ENCODE measurements at regions not wholly inside any gene's neighbourhood (a gene's known extent, or its start where the extent isn't known, plus 50 kb on each side); places are given as distances from the start of the nearest gene placed in this dataset.

GRCh38 chr9:107119735-107120134 is 163.3 kb upstream of the RAD23B start:
- H3K27ac Mint-ChIP-seq = no peak overlapping the region
- ATAC-seq (no peak), DNase-seq (no peak)
- Histone ChIP-seq H3K27ac (ENCODE audit: low read length) (no peak overlapping the region), H3K27me3 (ENCODE audit: control insufficient read depth, insufficient read depth, low read length) (no peaks in the 10 kb centered on the region), H3K4me3 (ENCODE audit: low read length) (no peak overlapping the region), H3K9me3 (ENCODE audit: control insufficient read depth, insufficient read depth, low read length) (no peaks in the 10 kb centered on the region), H3K4me1 (ENCODE audit: control insufficient read depth, insufficient read depth, low read length) (no peaks in the 10 kb centered on the region), H3K36me3 (ENCODE audit: control insufficient read depth, insufficient read depth, low read length) (no peaks in the 10 kb centered on the region)
- TF ChIP-seq, protein P1, sequence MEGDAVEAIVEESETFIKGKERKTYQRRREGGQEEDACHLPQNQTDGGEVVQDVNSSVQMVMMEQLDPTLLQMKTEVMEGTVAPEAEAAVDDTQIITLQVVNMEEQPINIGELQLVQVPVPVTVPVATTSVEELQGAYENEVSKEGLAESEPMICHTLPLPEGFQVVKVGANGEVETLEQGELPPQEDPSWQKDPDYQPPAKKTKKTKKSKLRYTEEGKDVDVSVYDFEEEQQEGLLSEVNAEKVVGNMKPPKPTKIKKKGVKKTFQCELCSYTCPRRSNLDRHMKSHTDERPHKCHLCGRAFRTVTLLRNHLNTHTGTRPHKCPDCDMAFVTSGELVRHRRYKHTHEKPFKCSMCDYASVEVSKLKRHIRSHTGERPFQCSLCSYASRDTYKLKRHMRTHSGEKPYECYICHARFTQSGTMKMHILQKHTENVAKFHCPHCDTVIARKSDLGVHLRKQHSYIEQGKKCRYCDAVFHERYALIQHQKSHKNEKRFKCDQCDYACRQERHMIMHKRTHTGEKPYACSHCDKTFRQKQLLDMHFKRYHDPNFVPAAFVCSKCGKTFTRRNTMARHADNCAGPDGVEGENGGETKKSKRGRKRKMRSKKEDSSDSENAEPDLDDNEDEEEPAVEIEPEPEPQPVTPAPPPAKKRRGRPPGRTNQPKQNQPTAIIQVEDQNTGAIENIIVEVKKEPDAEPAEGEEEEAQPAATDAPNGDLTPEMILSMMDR (IDR thresholded peaks at IDR 0.05) = no peak
- no peaks in the 10 kb centered on the region for H3K36me3 Mint-ChIP-seq
- 88% methylated on average over 7 of the region's 7 CpGs for WGBS (ENCODE audit: insufficient coverage)
- peaks cover 4 to 6% of the 10 kb centered on the region in 2 donors for H3K27me3 Mint-ChIP-seq (ENCODE audit: low read depth in 2 of 2)
- no peak overlapping the region for H3K4me3 Mint-ChIP-seq
- no peaks in the 10 kb centered on the region for H3K9me3 Mint-ChIP-seq
- intact Hi-C loops (cut with micrococcal nuclease) = no loop called here
- H3K4me1 Mint-ChIP-seq = peaks cover 0 to 1% of the 10 kb centered on the region in 2 donors

- Mint-ChIP-seq H3K36me3 (no peaks in the 10 kb centered on the region), H3K9me3 (no peaks in the 10 kb centered on the region), H3K27ac (no peak overlapping the region), H3K4me1 (no peaks in the 10 kb centered on the region), H3K4me3 (no peak overlapping the region), H3K27me3 (ENCODE audit: low read depth in 2 of 2) (peaks cover 13 to 17% of the 10 kb centered on the region in 2 donors)
- H3K4me1 ChIP-seq (ENCODE audit: control insufficient read depth, insufficient read depth, low read length) = no peaks in the 10 kb centered on the region
- TF ChIP-seq, protein P1 (IDR thresholded peaks at IDR 0.05) = no peak
- no peak for DNase-seq
- intact Hi-C loops (cut with micrococcal nuclease) = no loop called here
- H3K27ac ChIP-seq (ENCODE audit: low read length) = no peak overlapping the region
- H3K9me3 ChIP-seq (ENCODE audit: control insufficient read depth, insufficient read depth, low read length) = no peaks in the 10 kb centered on the region
- ATAC-seq = no peak
- H3K36me3 ChIP-seq (ENCODE audit: control insufficient read depth, insufficient read depth, low read length) = no peaks in the 10 kb centered on the region
- H3K4me3 ChIP-seq (ENCODE audit: low read length) = no peak overlapping the region
- H3K27me3 ChIP-seq (ENCODE audit: control insufficient read depth, insufficient read depth, low read length) = no peaks in the 10 kb centered on the region
Observed at GRCh38 chr9:107123389-107123788, 159.7 kb upstream of the RAD23B start.

DNA sequence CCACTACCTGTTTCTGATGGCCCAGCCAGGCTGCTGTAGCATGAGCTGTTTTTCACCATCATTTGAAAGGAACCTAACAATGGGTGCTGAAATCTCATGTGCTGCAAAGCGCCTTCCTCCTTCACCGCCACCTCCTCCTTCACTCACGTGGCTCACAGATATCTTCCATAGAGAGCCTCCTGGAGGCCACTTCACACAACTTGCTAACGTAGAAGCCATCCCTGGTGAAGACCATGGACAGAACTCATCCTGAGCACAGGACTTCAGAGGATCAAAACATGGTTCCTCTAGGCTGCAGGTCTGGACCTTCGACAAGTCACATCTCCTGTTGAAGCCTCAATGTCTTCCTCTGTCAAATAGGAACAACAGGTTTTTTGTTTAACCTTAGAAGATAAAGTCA is 155.5 kb upstream of the RAD23B start:
- H3K9me3 Mint-ChIP-seq = no peaks in the 10 kb centered on the region

More for the DNA sequence above, 155.5 kb upstream of the RAD23B start:
- ATAC-seq = no peak
- intact Hi-C loops (cut with micrococcal nuclease) = no loop called here
- TF ChIP-seq, protein P1 (IDR thresholded peaks at IDR 0.05) = no peak
- DNase-seq = no peak
- Mint-ChIP-seq H3K4me1 (no peaks in the 10 kb centered on the region), H3K27me3 (ENCODE audit: low read depth in 2 of 2) (peaks cover 11 to 17% of the 10 kb centered on the region in 2 donors), H3K36me3 (no peaks in the 10 kb centered on the region), H3K27ac (no peak overlapping the region), H3K4me3 (no peak overlapping the region)
- WGBS (ENCODE audit: insufficient coverage) = 77% methylated on average over 5 of the region's 5 CpGs
- H3K4me1 ChIP-seq (ENCODE audit: control insufficient read depth, insufficient read depth, low read length) = no peaks in the 10 kb centered on the region
- no peaks in the 10 kb centered on the region for H3K36me3 ChIP-seq (ENCODE audit: control insufficient read depth, insufficient read depth, low read length)
- H3K27me3 ChIP-seq (ENCODE audit: control insufficient read depth, insufficient read depth, low read length) = no peaks in the 10 kb centered on the region
- no peaks in the 10 kb centered on the region for H3K9me3 ChIP-seq (ENCODE audit: control insufficient read depth, insufficient read depth, low read length)
- no peak overlapping the region for H3K27ac ChIP-seq (ENCODE audit: low read length)
- H3K4me3 ChIP-seq (ENCODE audit: low read length) = no peak overlapping the region
